Prostate gland (tissue), 2 donors: ENCODE measurements at regions not wholly inside any gene's neighbourhood (a gene's known extent, or its start where the extent isn't known, plus 50 kb on each side); places are given as distances from the start of the nearest gene placed in this dataset.

Experiments
- DNase-seq: peaks from one replicate; pipeline ENCODE4 v3.0.0-alpha.2; 2019; ENCODE audit warnings: low spot score
- H3K27ac ChIP-seq, 2 donors: fragments of 200-600 bp; sonication (generic); 2 replicates each; pipeline ENCODE4 v1.5.1; 2017 to 2019
- H3K27me3 ChIP-seq: fragments of 200-600 bp; sonication (generic); replicated peaks from 2 replicates; pipeline ENCODE4 v1.5.1; 2019; ENCODE audit not compliant: insufficient read depth
- H3K36me3 ChIP-seq, 2 donors: fragments of 200-600 bp; sonication (generic); 1 replicate in 1 of 2; 2 replicates in 1 of 2; pipeline versions ENCODE4 v1.5.1 to v1.8.1; 2017 to 2019
- H3K4me1 ChIP-seq: fragments of 200-600 bp; sonication (generic); replicated peaks from 2 replicates; pipeline ENCODE4 v1.5.1; 2019
- H3K4me3 ChIP-seq, 2 donors: fragments of 200-600 bp; sonication (generic); 2 replicates each; pipeline ENCODE4 v1.5.1; 2017 to 2019
- H3K9me3 ChIP-seq: fragments of 200-600 bp; sonication (generic); 2 replicates; pipeline ENCODE4 v1.5.1; 2017
- CTCF ChIP-seq, 4 experiments: fragments of 200-600 bp in 2 of 4; fragments of 450-650 bp in 2 of 4; sonication (generic) in 2 of 4; IDR thresholded peaks; 1 replicate in 3 of 4; 2 replicates in 1 of 4; pipeline ENCODE4 v1.5.1; 2016 to 2019; ENCODE audit warnings: antibody characterized with exemption in 4 of 4, mild to moderate bottlenecking in 2 of 4, moderate library complexity in 2 of 4
- POLR2A ChIP-seq: fragments of 450-650 bp; IDR thresholded peaks from one replicate; pipeline ENCODE4 v1.6.1; 2016; ENCODE audit warnings: antibody characterized with exemption, mild to moderate bottlenecking
- POLR2AphosphoS5 ChIP-seq: sonication (generic); formaldehyde crosslinking; IDR thresholded peaks from one replicate; pipeline ENCODE4 v1.6.1; 2017; ENCODE audit warnings: antibody characterized with exemption
- WGBS: methylation state at CpG from one replicate; pipeline ENCODE4 v1.1.5; 2018; 5-methylcytosine and 5-hydroxymethylcytosine counted together
- intact Hi-C: fragments of 100-400 bp; cut with DNase I; formaldehyde crosslinking; loops from one replicate; pipeline ENCODE4 v1.14.2; 2022

DNA sequence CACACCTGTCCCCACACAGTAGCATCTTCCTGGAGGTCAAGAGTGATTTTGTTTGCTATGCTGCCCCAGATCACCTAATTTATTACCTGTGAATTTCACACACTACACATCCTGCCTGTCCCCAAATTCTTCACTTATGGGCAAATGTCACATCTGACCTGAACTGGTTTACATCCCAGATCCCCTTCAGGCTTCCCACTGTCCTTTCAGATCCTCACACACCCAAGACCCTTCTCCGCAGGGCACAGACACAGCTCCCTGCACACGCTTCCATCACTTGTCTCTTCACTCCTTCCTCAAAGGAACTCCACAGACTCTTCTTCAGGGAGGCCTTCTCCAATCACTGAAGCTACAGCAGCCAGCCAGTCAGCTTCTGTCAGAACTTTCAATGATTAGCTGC, 118.7 kb upstream of the IGLL5 start:
- no peaks in the 10 kb centered on the region for H3K27me3 ChIP-seq
- H3K27ac ChIP-seq, result no peak overlapping the region
- no peaks in the 10 kb centered on the region for H3K4me1 ChIP-seq
- 95% methylated on average over 2 of the region's 2 CpGs for WGBS
- DNase-seq, result no peak
- TF ChIP-seq POLR2A (no peak), POLR2AphosphoS5 (no peak), CTCF (IDR thresholded peaks at IDR 0.05) (no peak)
- intact Hi-C loops, result no loop called here
- no peaks in the 10 kb centered on the region for H3K36me3 ChIP-seq
- no peaks in the 10 kb centered on the region for H3K9me3 ChIP-seq
- H3K4me3 ChIP-seq, result no peak overlapping the region

DNA sequence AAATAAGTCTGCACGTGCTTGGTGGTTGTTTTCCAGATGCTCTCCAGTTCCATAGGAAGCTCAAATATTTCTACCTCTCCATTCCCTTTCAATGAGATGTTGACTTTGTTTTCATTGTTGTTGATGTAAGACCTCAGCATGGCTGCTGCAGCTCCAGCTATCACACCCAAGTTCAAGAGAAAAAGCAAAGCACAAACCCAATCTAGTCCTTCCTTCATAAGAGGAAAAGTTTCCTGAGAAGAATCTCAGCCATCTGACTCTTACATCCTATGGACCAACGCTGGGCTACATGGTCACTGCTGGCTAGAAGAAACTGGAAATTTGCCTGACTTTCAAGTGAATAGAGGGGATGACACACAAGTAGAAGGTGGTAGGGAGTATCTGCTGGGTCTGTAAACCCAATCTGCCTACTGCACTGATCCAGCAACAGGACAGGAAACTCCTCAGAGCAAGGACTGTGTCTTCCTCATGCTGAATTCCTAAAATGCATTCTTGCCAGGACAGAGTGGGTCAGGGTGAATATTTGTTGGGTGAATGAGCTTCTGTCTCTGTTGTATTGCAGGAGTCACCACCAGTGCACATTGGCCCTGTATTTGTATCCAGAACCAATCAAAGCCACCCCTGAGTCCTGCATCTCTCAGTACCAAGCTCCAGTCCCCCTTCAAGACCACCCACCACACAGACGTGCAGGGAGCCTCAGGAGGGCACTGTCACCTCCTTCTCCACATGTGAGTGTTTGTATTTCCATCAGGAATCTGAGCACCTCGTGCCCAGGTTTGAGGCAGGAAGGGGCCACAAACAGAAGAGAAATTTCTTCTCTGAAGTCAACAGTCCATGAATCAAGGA, 118.0 kb upstream of the IGLL5 start:
- H3K27ac ChIP-seq, result no peak overlapping the region
- no peak overlapping the region for H3K4me3 ChIP-seq
- WGBS, result 66% methylated on average over 4 of the region's 4 CpGs
- no peak for DNase-seq
- TF ChIP-seq POLR2AphosphoS5 (no peak), CTCF (IDR thresholded peaks at IDR 0.05) (no peak), POLR2A (no peak)
- H3K36me3 ChIP-seq, result no peaks in the 10 kb centered on the region
- H3K4me1 ChIP-seq, result no peaks in the 10 kb centered on the region
- H3K9me3 ChIP-seq, result no peaks in the 10 kb centered on the region
- no peaks in the 10 kb centered on the region for H3K27me3 ChIP-seq
- intact Hi-C loops, result no loop called here

DNA sequence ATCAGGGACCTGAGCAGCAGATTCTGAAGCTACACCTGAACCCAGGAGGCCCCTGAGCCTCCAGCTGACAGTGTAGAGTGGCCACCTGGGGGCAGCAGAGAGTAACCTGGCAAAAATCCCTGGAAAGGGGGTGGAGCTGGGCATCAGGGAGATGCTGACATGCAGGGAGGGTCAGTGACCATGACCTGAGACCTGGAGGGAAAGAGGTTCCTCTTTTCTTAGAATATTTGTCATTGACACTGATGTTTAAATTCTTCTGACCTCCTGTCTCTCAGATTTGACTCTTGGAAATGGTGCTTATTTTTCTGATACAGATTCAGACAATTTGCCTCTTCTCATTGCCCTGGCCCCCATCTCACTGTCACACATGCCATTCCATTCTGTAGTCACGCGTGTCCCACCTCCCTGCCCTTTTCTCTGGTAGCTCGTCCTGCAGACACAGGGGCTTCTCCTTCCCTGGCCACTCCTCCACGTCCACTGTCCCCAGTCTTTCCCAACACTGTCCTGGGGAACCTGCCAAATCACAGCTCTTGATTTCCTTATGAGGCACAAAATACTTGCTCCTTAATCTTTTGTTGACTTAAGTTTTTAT, 117.2 kb upstream of the IGLL5 start:
- DNase-seq, result peak; percentile 14
- no peak for TF ChIP-seq POLR2A
- TF ChIP-seq CTCF (IDR thresholded peaks at IDR 0.05), result peak in 3 of 4 experiments; percentile 31 to 53 (median 48)
- WGBS, result 41% methylated on average over 4 of the region's 4 CpGs
- intact Hi-C loops, result no loop called here
- Histone ChIP-seq H3K4me3 (no peak overlapping the region), H3K27me3 (no peaks in the 10 kb centered on the region), H3K36me3 (no peaks in the 10 kb centered on the region), H3K27ac (no peak overlapping the region), H3K9me3 (no peaks in the 10 kb centered on the region), H3K4me1 (no peaks in the 10 kb centered on the region)

DNA sequence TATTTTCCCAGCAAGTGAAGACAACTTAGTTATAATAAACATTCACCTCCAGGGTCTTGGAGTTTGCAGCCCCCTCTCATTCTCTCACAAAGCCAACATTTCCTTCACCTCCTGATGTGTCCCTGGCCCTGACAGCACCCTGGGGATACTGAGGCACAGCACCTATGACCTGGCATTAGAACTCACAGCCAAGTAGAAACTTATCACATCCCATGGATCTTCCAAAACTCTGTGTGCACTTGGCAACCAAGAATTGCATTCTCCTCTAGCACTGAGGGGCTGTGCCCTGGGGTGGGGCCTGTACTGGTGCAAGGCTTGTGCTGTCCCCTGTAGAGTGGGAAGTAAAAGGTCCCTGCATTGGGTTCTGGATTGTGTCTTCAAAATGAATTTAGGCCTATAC, 116.7 kb upstream of the IGLL5 start:
- Histone ChIP-seq H3K9me3 (no peaks in the 10 kb centered on the region), H3K4me3 (no peak overlapping the region), H3K36me3 (no peaks in the 10 kb centered on the region), H3K27ac (no peak overlapping the region), H3K27me3 (no peaks in the 10 kb centered on the region), H3K4me1 (no peaks in the 10 kb centered on the region)
- TF ChIP-seq POLR2A, result no peak
- no peak for TF ChIP-seq CTCF (IDR thresholded peaks at IDR 0.05)
- no peak for TF ChIP-seq POLR2AphosphoS5
- intact Hi-C loops, result no loop called here
- DNase-seq, result no peak
